CD4-positive, alpha-beta T cell treated with Interferon alpha-2 for 1 hour (primary cell): ENCODE measurements at regions not wholly inside any gene's neighbourhood (a gene's known extent, or its start where the extent isn't known, plus 50 kb on each side); places are given as distances from the start of the nearest gene placed in this dataset.
"Not testable (repeated sequence)": the region's sequence is repeated elsewhere in the genome, so short reads cannot be mapped to it uniquely, and the experiment has no call there.

Experiments used
- DNase-seq, 2 donors: peaks; one replicate each; pipeline ENCODE4 v3.0.0-alpha.2; 2020 to 2022

GRCh38 chr9:108393481-108394001 lies 462.2 kb downstream of the ACTL7B start:
- DNase-seq: not testable (repeated sequence)

DNA sequence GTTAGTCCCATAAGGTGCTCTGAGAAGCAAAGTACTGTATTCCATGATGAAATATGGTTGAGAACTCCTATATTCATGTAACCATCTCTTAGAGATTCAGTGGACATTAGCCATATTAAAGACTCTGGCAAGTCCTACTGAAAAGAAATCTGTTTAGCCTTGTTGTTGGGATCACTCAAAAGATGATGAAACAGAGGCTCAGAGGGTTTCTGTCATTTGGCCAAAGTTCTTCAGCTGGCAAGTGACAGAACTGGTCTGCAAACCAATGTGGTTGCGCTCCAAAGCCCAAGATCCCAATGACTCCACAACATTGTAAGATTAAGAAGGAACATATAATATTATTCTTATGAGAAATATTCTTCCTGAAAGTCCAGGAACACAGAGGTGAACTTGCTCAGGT lies 462.9 kb downstream of the ACTL7B start:
- no peak for DNase-seq

- no peak for DNase-seq
Measured at GRCh38 chr9:108389056-108389455, 466.7 kb downstream of the ACTL7B start.

GRCh38 chr9:108386859-108387384 lies 468.9 kb downstream of the ACTL7B start:
- no peak for DNase-seq

DNA sequence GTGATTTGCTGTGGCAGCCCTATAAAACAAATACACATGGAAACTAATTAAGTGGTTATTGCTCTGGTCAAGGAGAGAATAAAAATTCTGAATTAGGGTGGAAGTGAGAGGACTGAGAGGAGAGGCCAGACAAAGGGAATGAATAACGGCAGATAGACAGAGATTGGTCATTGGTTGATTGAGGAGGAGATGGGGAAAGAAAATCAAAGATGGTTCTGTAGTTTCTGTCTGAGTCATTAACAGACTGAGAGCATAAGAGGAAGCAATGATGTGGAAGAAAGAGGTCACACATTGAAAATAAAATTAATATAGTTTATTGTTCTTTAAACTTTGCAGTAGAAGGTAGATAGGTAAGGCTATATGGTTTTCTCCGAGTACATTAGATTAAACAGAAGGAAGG lies 469.8 kb downstream of the ACTL7B start:
- no peak for DNase-seq

DNA sequence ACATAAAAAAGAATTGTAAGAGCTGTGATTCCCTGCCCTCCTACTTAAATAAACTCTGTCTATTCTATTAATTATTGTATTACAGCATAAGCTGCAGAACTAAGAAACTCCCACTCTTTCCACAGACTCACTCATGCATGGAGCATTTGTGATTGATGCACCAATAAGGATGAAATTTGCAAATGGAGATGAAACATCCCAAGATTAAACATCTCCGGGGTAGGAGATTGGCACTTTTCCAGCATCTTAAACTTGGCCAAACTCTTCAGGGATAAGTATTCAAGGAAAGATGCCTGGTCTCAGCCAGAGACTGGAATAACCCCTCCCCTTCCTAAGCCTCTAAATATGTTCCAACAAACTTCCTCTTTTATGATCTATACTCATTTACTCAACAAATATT lies 472.0 kb downstream of the ACTL7B start:
- DNase-seq: no peak

GRCh38 chr9:108382310-108382709 lies 473.5 kb downstream of the ACTL7B start:
- no peak for DNase-seq

DNA sequence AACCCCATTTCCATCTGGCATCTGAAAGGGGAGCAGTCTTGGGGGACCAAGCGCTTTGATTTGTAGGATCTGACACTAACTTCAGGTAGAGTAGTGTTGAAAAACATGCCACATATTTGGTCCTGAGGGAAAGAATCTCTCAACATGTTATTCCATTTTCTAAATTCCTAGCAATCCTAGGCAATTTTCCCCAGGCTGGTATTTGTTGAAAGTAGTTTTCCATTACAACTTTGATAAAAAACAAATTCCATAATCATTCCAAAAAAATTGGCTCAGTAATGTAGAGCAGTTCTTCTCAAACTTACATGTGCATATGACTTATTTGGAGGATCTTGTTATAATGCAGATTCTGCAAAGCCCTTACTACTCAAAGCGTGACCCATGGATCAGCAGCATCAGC lies 477.9 kb downstream of the ACTL7B start:
- DNase-seq: no peak

- DNase-seq: no peak
Measured at GRCh38 chr9:108377382-108377781, 478.4 kb downstream of the ACTL7B start.

- no peak for DNase-seq
Measured at GRCh38 chr9:108376140-108376539, 479.6 kb downstream of the ACTL7B start.

GRCh38 chr9:108374626-108375025 lies 481.2 kb downstream of the ACTL7B start:
- no peak for DNase-seq

DNA sequence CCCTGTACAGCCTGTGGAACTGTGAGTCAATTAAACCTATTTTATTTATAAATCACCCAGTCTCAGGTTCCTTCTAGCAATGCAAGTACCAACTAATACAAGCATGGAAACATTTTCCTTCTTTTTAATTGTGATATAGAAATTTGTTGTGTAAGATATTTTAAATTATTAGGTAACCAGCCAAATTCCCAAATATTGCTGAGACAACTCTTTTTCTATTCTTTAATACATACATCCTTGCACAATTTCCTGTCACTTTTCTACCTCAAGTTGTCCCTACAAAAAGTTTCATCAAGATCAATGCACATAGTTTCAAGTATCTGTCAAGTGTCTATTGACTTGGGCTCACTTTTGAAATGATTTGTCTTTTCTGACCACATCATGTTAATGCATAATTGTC lies 488.6 kb downstream of the ACTL7B start:
- DNase-seq: no peak

DNA sequence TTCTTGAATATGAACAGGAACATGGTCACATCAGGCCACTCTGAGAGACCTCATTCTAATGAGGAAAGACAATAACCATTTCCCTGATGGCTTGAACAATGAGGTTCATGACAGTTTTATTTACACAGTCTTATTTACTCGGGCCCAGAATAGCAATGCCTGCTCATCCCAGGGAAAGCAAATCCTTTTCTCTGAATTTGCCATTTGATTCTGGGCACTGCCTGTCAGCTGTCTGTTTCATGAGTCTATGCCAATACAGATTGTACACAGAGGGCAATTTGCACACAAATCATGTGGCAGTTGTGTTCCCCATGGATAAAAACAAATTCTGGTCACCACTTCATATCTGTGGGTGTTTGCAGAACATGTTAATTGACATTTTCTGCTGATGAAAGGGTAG lies 492.5 kb downstream of the ACTL7B start:
- DNase-seq: no peak

- no peak for DNase-seq
Measured at GRCh38 chr9:108360304-108360703, 495.5 kb downstream of the ACTL7B start.

DNA sequence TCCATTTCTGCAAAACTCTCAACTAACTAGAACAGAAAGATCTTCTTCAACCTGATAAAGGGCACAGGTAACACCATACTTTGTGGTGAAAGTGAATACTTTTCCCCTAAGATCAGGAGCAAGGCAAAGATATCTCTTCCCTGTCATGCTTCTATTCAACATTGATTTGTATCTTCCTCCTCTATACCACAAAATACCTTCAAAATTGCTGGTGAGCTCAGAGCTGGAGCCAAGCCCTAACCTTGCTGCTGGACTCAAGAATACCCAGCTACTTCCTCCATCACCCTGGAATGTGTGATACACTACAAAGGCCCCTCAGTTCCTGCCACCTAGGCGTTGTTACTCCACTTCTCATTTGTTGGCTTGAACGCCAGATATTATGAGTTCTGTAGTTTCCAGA lies 499.0 kb downstream of the ACTL7B start:
- DNase-seq: no peak

- no peak for DNase-seq
Measured at GRCh38 chr9:108351571-108351970, 504.2 kb downstream of the ACTL7B start.

GRCh38 chr9:108347463-108348188 lies 508.2 kb downstream of the ACTL7B start:
- no peak for DNase-seq

DNA sequence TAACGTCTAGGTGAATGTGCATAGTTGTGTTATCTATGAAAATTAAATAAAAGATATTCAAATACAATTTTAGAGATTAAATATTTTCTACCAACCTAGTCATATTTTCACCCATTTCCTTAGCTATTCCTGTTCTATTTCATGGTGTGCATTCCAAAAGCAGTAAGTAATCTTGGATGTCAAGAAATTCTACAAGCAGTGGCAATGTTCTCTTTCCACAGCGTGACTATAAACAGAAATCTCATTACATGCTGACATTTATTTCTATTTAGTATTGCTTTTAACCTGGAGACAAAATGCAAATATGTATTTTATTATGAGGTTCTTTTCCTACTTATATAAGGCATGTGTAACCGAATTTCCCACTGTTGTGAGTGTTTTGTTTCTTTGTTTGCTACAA lies 510.0 kb downstream of the ACTL7B start:
- DNase-seq: no peak

DNA sequence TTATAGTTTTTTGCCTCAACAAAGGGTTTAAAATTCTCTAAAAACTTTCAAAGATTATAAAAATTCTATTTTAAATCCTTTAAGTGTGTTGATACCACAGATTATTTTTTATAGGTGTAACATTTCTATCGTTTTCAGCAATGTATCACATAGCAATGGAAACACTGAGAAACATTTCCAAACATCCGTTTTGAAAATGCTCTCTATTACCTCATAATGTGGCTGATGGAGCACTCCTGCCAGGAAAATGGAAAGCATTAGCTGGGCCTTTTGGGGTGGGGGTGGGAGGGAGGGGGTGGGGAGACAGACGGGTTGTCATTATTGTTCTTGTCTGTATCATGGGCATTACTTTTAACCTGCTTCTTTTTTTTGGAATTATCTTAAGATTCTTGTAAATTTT lies 516.5 kb downstream of the ACTL7B start:
- no peak for DNase-seq

DNA sequence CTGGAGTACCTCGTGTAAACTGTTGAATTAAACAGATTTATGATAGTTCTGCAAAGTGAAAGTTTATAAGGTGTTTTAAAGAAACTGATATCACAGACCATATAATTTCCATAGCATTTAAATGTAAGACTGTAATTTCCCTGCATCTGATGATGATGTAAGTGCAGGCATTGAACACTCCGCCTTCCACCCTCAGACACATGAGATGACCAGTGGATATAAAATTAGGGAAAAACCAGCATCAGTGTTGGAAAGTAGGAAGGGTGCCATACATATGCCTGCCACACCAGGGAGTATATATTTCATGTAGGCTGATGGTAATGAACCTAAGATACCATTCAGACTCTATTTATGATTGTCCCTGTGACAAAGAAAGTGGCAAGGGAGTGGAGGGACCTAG lies 519.2 kb downstream of the ACTL7B start:
- DNase-seq: no peak

- DNase-seq: no peak
Measured at GRCh38 chr9:108333530-108333983, 522.2 kb downstream of the ACTL7B start.

- no peak for DNase-seq
Measured at GRCh38 chr9:108331596-108331995, 524.2 kb downstream of the ACTL7B start.

DNA sequence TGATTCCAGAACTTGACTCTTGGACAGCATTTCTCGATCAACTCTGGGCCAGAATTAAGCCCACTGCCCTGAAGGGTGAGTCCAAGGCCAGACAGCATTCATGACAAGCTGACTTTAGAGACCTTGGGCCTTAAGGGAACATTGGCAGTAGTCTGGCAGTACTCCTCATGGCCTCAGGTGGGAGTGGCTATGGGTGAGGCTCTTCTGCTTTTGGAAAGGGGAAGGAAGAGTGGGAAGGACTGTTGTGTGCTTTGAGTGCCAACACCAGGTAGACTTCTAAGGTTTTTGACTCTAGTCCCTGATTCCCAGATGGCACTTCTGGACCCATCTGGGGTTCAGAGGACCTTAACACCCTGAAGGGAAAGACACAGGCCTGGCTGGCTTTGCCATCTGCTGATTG lies 530.4 kb downstream of the ACTL7B start:
- DNase-seq: no peak

DNA sequence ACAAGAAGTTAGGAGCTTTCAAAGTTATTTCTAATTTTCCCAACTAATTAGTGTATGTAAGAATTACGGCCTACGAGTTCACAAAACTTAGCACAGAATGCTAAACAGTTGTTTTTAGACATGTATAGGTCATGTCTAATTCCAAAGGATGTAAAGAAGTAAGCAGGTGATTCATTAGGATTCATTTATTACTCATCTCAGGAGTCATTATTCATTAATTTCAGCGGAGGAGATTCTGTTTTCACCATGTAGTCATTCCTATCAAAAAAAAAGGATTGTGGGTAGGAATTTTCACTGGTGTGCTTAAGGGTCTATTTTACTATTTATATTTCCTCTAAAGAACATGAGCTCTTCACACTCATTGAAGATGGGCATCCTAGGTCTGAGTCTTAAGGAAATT lies 532.2 kb downstream of the ACTL7B start:
- no peak for DNase-seq
